GM21576 (cell line): ENCODE measurements at regions not wholly inside any gene's neighbourhood (a gene's known extent, or its start where the extent isn't known, plus 50 kb on each side); places are given as distances from the start of the nearest gene placed in this dataset.

Source experiments
- ATAC-seq: cut with Tn5 transposase; IDR thresholded peaks from one replicate; pipeline ENCODE4 v1.9.1; 2021; ENCODE audit warnings: mild to moderate bottlenecking, moderate library complexity; ENCODE audit not compliant: unreplicated experiment

GRCh38 chr2:42851740-42852250 is 59.4 kb upstream of the HAAO start:
- ATAC-seq: no peak

- ATAC-seq: no peak
Observed at GRCh38 chr2:42851186-42851585, 58.8 kb upstream of the HAAO start.

- ATAC-seq: no peak
Observed at GRCh38 chr2:42850016-42850805, 57.8 kb upstream of the HAAO start.

- no peak for ATAC-seq
Observed at GRCh38 chr2:42849311-42849710, 56.9 kb upstream of the HAAO start.

- no peak for ATAC-seq
Observed at GRCh38 chr2:42848726-42849290, 56.4 kb upstream of the HAAO start.

- ATAC-seq: no peak
Observed at GRCh38 chr2:42848265-42848664, 55.9 kb upstream of the HAAO start.

GRCh38 chr2:42847596-42848151 is 55.3 kb upstream of the HAAO start:
- no peak for ATAC-seq

GRCh38 chr2:42846932-42847595 is 54.7 kb upstream of the HAAO start:
- no peak for ATAC-seq

GRCh38 chr2:42846026-42846425 is 53.6 kb upstream of the HAAO start:
- no peak for ATAC-seq

GRCh38 chr2:42844901-42845821 is 52.8 kb upstream of the HAAO start:
- ATAC-seq: no peak

- no peak for ATAC-seq
Observed at GRCh38 chr2:42844366-42844765, 52.0 kb upstream of the HAAO start.

GRCh38 chr2:42843611-42844010 is 51.2 kb upstream of the HAAO start:
- no peak for ATAC-seq

- ATAC-seq: no peak
Observed at GRCh38 chr2:42843131-42843530, 50.7 kb upstream of the HAAO start.

GRCh38 chr2:42842466-42842865 is 50.1 kb upstream of the HAAO start:
- ATAC-seq: no peak
